ENCODE measurements at regions not wholly inside any gene's neighbourhood (a gene's known extent, or its start where the extent isn't known, plus 50 kb on each side); places are given as distances from the start of the nearest gene placed in this dataset.

DNA sequence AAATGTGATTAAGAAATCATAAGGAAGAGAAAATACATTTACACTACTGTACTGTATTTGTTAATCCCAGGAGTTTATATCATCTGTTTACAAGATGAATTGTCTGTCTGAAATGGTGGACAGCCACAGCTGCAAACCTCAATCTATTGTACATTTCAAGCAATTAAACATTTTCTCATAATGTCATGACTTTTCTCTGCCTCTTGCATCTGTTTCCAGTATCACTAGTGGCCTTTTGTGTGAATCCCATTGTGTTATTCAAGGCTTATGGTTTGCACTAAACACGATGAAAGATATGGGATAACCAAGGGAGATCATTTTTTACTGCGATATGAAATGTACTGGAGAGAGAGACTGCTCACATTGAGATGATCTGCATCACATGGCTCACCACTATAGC, 200.2 kb upstream of the LRRN1 start (continued):
- TF ChIP-seq ZNF318 (IDR thresholded peaks at IDR 0.05; ENCODE audit: borderline replicate concordance in 1 of 2, low read depth in 1 of 2) (no peak), CREB3L1 (IDR thresholded peaks at IDR 0.05; ENCODE audit: borderline replicate concordance, low read depth) (no peak), RBM25 (IDR thresholded peaks at IDR 0.05; ENCODE audit: low read depth, low read length, severe bottlenecking) (no peak), RAD51 (IDR thresholded peaks at IDR 0.05; ENCODE audit: borderline replicate concordance, low read depth) (no peak)
- TF ChIP-seq, protein P1, sequence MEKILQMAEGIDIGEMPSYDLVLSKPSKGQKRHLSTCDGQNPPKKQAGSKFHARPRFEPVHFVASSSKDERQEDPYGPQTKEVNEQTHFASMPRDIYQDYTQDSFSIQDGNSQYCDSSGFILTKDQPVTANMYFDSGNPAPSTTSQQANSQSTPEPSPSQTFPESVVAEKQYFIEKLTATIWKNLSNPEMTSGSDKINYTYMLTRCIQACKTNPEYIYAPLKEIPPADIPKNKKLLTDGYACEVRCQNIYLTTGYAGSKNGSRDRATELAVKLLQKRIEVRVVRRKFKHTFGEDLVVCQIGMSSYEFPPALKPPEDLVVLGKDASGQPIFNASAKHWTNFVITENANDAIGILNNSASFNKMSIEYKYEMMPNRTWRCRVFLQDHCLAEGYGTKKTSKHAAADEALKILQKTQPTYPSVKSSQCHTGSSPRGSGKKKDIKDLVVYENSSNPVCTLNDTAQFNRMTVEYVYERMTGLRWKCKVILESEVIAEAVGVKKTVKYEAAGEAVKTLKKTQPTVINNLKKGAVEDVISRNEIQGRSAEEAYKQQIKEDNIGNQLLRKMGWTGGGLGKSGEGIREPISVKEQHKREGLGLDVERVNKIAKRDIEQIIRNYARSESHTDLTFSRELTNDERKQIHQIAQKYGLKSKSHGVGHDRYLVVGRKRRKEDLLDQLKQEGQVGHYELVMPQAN (IDR thresholded peaks at IDR 0.05; ENCODE audit: borderline replicate concordance) = no peak

All from K562 (cell line).